ENCODE measurements at regions not wholly inside any gene's neighbourhood (a gene's known extent, or its start where the extent isn't known, plus 50 kb on each side); places are given as distances from the start of the nearest gene placed in this dataset.

DNA sequence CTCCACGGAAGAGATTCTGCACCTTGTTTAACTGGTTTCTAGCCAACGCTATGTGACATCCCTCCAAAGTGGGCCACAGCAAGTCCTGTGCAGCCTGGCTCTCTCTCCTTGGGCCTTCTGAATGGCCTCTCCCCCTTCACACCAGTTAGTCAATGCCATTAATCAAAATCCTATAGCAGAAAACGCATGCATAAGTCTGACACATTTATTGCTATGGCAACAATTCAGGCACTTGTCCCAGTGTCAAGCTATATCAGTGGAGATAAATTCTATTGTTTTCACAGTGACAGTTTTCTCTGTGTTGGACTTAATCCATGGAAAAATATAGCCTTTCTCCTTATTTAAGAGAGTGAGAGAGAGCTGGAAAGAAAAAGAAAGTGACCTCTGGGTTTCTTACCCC is 87.2 kb upstream of the TOX3 start:
- no peak for DNase-seq

DNA sequence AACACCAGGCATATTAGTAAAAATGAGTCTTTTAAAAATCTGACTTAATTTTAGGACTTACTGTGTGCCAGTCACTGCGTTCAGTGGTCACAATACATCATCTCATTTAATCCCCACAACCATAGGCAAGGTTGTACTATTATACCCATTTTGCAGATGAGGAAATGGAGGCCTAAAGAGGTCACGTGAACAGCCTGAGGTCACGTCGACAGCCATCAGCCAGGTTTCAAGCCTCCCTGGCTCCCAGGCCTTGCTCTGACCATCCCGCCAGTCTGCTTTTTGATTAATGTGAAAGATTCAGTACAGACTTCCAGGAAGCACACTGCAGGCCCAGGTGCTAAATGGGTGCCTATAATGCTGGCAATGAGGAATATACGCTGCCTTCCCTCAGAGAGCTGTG is 86.3 kb upstream of the TOX3 start:
- DNase-seq, result no peak

DNA sequence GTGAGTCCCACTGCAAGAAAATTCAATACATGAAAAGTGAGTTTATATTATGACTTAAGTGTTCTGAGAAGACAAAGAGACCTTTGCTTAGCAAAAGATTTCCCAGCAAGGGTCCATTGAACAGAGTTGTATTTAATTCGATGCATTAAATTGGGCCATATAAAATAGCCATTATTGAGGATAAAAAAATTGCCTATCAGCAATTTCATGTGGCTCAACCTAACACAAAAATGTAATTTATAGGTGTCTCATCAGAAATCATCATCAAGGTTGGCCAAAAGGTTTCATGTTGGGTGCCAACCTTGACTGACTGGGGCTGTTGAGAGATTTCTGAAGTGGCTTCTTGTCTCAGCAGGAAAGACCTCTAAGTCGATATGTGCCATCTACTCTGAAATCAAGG is 84.8 kb upstream of the TOX3 start:
- DNase-seq, result no peak

DNA sequence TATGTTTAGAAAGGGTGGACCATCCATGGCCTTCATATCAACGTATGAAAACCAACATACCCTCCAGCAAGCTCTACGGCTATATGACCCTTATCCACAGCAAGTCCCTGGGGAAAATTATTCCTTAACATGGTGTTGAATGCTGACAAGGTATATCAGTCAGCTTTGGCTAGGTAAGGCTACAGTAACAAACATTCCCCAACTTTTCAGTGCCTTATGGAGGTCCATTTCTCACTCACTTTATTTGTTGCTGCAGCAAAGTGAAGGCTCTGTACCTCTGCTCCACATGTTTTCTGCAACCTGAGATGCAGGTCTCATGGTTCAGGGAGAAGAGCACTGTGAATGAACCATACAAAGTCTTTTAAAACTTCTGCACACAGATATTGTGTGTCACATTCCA is 83.8 kb upstream of the TOX3 start:
- no peak for DNase-seq

DNA sequence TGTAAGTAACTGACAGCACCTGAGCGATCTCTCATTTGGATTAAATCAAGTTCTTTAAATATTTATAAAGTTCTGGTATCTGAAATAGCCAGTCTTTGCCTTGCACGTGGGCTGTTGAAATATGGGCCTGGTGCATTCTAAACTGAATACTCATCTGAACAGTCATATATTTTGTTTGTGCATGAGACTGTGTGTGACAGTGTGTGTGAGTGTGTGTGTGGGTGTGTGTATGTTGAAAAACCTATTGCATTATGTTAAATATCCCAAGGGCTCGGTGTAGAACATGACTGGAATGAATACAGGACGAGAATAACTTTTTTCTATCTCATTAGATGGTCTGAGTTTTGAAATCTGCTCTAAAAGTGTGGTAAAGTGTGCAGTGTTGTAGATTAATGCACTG is 82.4 kb upstream of the TOX3 start:
- DNase-seq, result no peak

DNA sequence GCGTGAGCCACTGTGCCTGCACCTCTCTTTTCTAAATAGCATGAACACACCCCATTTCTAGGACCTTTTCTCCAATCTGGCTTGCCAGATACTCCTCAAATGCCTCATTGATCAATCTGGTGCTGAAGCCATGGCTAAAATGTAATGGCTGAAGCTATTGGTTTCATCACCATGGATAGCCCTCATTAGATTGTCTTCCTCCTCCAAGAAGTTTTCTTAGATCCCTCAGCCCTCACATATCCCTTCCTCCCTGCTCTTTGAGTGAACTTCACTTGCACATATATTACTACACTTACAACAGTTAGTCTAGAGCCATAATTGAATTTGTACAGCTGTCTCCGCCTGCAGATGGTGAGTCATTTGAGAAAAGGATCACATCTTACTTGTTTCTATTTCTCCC is 77.9 kb upstream of the TOX3 start:
- DNase-seq, result no peak

DNA sequence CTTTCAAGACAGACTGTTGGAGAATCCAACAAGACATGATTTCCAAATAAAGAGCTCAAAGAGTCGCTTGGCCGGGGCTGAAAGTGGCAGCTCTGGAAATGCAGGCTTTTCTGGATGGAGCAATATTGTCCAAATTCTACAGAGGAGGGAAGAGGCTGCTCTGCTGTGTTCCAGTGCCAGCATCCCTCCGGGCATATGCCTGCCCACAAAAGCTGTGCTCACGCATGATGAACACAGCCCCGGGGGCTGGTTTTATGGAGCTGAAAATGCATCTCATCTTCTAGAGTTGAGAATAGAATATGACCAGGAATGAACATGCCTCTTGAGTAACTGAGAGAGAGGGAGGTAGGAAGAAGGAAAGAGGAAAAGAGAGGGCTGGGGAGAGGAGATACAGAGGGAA is 74.7 kb upstream of the TOX3 start:
- no peak for DNase-seq

DNA sequence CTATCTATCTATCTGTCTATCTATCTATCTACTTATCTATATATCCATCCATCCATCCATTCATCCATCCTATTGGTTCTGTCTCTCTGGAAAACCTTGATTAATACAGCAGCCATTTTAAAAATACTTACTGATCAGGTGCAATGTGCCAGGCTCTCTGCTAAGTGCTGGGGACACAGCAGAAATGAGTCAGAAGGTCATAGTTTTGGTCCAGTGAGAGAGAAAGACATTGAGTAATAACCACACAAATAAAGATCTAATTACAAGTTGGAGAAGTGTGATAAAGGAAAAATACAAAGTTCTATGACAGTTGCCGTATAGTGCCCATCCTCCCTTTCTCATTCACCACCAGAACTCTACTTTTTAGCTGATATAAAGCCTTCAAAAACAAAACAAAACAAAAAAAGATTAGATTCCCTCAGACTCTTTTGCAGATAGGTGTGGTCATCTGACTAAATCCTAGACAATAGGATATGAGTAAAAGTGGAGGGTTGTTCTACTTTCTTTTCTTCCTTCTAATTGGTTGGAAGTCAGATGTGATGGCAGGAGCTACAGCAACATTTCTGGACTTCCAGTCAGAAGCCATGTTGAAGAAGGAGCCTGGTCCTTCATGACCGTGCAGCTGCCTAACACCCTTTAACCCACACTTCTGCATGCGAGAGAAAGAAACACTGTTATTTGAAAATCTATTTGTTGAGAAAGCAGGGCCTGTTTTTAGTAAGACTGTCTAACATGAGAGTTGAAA is 72.0 kb upstream of the TOX3 start:
- no peak for DNase-seq

DNA sequence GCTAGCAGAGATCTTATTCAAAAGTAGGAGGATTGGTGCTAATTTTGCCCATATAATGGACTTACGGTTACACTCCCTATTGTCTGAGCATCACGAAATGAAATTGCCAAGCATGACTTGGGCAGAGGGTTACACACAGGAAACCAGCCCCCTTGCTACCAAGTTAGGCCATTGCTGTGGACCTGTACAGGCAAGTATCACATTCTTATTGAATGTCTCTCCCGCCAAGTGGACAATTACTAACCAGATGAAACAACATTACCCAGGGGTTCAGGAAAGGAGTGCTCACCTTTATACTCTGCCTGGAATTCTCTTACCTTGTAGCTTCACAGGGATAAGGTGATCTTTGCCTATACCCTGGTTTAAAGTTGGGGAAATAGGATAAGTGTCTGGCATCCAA is 70.6 kb upstream of the TOX3 start:
- no peak for DNase-seq

DNA sequence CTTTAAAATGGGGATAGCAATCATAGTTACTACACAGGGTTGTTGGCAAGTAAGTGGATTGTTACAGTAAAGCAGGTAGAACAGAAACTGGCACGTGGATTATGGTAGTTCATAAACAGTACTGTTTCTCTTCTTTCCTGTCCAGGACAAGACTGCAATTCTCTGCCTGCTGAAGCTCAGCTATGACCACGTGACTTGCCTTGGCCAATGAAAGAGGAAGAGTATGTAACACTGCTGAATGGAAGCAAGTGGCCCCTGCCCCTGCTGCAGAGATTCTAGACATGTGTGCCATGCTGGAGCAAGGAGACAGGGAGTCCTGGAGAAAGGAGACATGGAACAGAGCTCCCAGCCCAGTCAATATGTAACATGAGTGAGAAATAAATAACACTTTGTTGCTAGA is 66.6 kb upstream of the TOX3 start:
- DNase-seq, result no peak

DNA sequence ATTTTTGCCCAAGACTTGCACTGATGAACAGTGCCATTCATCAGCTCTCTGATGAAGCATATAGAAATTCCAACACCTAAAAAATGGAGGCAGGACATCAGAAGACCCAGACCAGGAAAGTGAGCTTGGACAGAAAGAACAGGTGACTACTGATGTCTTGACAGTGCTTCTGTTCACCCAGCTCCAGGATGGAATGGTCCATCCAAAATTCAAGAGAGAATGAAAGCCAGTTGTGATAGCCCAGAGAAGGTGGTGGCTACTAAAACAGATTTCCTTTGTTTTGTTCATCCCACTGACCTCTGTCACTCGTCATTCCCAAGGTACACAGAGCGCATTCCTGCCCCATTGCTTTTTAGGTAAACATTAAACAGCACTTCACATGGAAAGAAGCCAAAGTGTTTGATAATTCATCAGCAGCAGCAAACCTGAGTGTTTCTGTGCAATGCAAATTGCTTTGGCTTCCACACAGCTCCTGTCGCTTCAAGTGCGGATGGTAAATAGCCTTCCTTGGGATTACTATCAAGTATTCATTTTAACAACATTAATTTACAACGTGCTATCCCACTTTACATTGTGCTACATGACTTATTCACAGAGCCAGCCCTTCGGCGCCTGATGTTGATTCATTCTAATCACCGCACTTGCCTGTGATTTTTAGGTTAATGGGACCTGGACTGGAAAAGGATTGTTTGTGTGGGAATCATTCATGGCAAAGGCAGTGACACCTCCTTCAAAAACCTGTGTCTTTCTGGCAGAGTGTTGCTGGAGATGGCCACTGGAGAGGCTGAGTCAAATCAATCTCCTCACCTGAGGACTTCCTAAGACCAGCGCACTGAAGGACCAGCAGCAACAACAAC is 65.1 kb upstream of the TOX3 start:
- no peak for DNase-seq

DNA sequence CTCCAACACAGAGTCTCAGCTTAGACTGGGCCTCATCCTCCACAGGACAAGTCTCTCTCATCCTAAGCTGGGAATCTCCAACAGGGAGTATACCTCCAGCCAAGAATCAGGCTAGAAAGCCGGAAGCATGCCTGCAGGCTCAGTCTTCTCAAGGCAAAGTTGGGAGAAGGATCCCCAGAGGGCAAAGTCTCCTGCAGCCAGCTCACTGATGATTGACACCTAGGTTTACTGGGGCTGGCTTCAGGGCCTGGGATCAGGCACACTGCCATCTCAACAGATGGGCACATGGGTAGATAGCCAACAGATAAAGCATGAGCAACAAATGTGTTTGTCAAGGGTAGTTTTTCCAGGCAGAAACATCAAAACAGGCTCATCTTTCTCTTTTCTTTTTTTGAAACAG is 56.1 kb upstream of the TOX3 start:
- DNase-seq, result no peak

DNA sequence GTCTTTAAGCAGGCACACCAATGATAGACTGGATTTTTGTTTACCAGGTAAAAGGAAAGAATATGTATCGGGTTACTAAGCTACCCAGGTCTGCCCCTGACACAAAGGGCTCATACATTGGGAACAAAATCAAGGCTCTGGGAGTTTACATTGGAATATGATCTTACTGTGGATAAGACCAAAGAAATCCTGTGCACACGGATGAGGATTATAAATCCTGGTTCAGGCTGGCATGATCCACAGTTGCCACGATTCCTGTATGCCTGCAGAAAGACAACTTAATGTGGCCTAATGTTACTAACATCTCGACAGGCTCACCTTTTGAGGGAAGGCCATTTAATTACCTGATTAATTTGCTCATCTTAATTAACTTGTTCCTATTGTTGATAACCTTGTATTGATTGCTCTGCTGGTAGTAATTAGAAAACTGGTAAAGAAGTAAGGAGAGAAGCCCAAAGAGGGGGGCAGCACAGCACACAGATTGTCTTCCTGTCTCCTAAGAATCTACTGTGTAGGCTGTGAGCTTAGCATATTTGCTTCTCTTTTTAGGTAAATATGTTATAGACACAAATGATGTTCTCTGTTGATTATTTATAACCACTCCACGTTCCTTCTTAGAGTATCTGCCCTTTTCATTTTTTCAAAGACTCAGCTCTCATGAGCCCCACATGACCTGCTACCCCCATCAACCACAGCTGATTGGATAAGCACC is 51.0 kb upstream of the TOX3 start:
- DNase-seq, result no peak

DNA sequence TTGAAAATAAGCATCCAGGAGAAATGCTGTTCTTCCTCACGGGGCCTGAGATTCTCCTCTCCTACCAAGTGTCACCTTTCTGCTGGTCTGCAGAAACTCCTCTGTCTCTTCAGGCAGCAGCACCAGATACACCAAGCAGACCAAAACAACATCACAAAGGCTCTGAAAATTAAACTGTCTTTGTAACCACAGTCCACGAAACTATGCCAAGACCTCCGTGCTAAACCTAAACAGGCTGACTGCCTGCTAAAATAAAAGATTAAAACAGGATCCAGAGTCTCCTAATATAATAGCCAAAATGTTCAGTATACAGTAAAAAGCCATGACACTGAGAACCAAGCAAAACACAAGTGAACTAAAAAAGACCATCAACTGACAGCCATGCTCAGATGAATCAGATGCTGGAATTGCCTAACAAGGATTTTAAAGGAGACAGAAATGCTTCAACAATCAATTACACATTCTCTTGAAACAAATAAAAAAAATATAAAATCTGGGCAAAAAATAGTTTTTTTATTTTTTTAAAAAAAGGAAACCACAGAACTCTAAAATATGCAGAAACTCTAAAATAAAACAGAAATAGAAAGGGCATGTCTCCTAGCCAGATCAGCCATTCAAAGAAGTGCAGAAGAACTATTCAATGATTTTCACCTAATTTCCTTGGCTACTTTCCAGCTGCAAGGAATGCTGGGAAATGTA is 50.3 kb upstream of the TOX3 start:
- no peak for DNase-seq

All from right forelimb (tissue), 1 donor.